Heart left ventricle (tissue), 16 donors: ENCODE measurements at regions not wholly inside any gene's neighbourhood (a gene's known extent, or its start where the extent isn't known, plus 50 kb on each side); places are given as distances from the start of the nearest gene placed in this dataset.

Experiments used
- ATAC-seq, 4 donors: fragments of 200-7000 bp; cut with Tn5 transposase; one replicate each; pipeline ENCODE4 v1.9.1; 2020 to 2022; ENCODE audit warnings: moderate library complexity in 4 of 4, mild to moderate bottlenecking in 3 of 4, moderate number of reproducible peaks in 1 of 4
- DNase-seq, 5 donors: peaks; one replicate each; pipeline ENCODE4 v3.0.0-alpha.2; 2020
- H3K27ac ChIP-seq, 12 donors: fragments of 200-600 bp; sonication (generic) in 4 of 12; one replicate each; pipeline versions ENCODE4 v1.5.0 to v1.8.0; 2016 to 2022; ENCODE audit warnings: mild to moderate bottlenecking in 2 of 12
- H3K27me3 ChIP-seq, 9 donors: fragments of 200-600 bp; sonication (generic) in 2 of 9; one replicate each; pipeline versions ENCODE4 v1.5.1 to v1.8.0; 2016 to 2022; ENCODE audit warnings: mild to moderate bottlenecking in 3 of 9
- H3K36me3 ChIP-seq, 9 donors: fragments of 200-600 bp; sonication (generic) in 2 of 9; one replicate each; pipeline versions ENCODE4 v1.5.0 to v1.8.0; 2018 to 2022; ENCODE audit warnings: mild to moderate bottlenecking in 2 of 9
- H3K4me1 ChIP-seq, 12 donors: fragments of 200-600 bp; sonication (generic) in 4 of 12; one replicate each; pipeline versions ENCODE4 v1.5.0 to v1.8.0; 2016 to 2022; ENCODE audit warnings: mild to moderate bottlenecking in 3 of 12
- H3K4me3 ChIP-seq, 12 donors: fragments of 200-600 bp; sonication (generic) in 4 of 12; one replicate each; pipeline versions ENCODE4 v1.5.0 to v1.8.0; 2017 to 2022; ENCODE audit warnings: mild to moderate bottlenecking in 9 of 12, moderate library complexity in 4 of 12
- H3K9me3 ChIP-seq, 12 donors: fragments of 200-600 bp; sonication (generic) in 4 of 12; one replicate each; pipeline versions ENCODE4 v1.5.0 to v1.8.0; 2016 to 2022; ENCODE audit warnings: mild to moderate bottlenecking in 1 of 12
- CTCF ChIP-seq, 12 donors: fragments of 200-600 bp; sonication (generic) in 4 of 12; IDR thresholded peaks; one replicate each; pipeline versions ENCODE4 v1.5.0 to v1.8.0; 2018 to 2022; ENCODE audit warnings: antibody characterized with exemption in 12 of 12, mild to moderate bottlenecking in 5 of 12
- POLR2A ChIP-seq, 2 donors: fragments of 450-650 bp; IDR thresholded peaks; one replicate each; pipeline ENCODE4 v1.6.1; 2017; ENCODE audit warnings: antibody characterized with exemption in 2 of 2, mild to moderate bottlenecking in 2 of 2, moderate library complexity in 2 of 2
- WGBS, 4 donors: extraction: QIAGEN DNeasy Blood & Tissue Kit in 2 of 4; methylation state at CpG; one replicate each; pipeline versions ENCODE4 v1.1.5 to v1.1.7; 2013 to 2018; 5-methylcytosine and 5-hydroxymethylcytosine counted together
- intact Hi-C, 10 donors: fragments of 100-400 bp; cut with DNase I; formaldehyde crosslinking; loops; one replicate each; pipeline versions ENCODE4 v1.11.1 to v1.14.2; 2022
- donor health status: ischemic (EF 13 %, LVEDD 7.1; RV severe dilation, severe dysfunction).
- donor health status: healthy with polysubstance abuse.
- donor health status: DM: no; HTN: yes; CAD: no.
- donor health status: DM: no; HTN: no; CAD: no.
- donor health status: ischemic (EF 25% LVEDD 6.9; RV normal size, moderate dysfunction).
- donor health status: ischemic (EF 25% LVEDD 5.7; RV mildly dilated, moderate dysfunction).
- donor health status: healthy.
- donor health status: DM: yes; HTN: yes; CAD: no.
- donor health status: ischemic (EF 35%, LVEDD 5.7; RV mildly dilated, moderate dysfunction).
- donor health status: nonischemic (EF 11% LVEDD 7.7; RV severe dilation, severe dysfunction).
- donor health status: DM: yes; HTN: yes; CAD: no.
- donor health status: PGD.
- donor health status: ischemic (EF 29% LVEDD 5.4; RV normal size, mild dysfunction).
- donor health status: nonischemic (EF 23%, LVEDD 6.1; RV moderate dilation, normal function).

DNA sequence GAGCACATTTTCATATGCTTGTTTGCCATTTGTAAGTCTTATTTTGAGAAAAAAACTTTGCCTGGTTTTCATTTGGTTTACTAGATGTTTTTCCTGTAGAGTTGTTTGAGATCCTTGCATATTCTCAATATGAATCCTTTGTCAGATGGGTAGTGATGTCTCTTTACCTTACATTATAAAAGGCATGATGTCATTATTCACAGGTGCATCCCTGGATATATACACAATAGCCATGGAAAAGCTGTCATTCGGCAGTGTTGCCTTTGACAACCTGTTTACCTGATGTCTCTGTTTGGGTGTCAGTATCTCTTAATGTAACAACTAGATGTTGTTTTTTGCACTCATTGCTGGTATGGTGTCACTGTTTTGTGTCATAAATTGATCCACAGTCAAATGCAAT lies 58.8 kb upstream of the MAL start:
- no peaks in the 10 kb centered on the region for H3K36me3 ChIP-seq
- intact Hi-C loops = no loop called here
- H3K4me1 ChIP-seq = no peaks in the 10 kb centered on the region
- 76 to 85% (median 78%) methylated on average over 1 of the region's 1 CpG for WGBS, 4 donors
- DNase-seq = no peak
- no peak for ATAC-seq
- H3K27ac ChIP-seq = no peak overlapping the region
- no peak overlapping the region for H3K4me3 ChIP-seq
- peaks cover 0 to 56% (median 4%) of the 10 kb centered on the region in 9 donors for H3K27me3 ChIP-seq
- no peak for TF ChIP-seq POLR2A (IDR thresholded peaks at IDR 0.05)
- no peak for TF ChIP-seq CTCF (IDR thresholded peaks at IDR 0.05)
- H3K9me3 ChIP-seq = no peaks in the 10 kb centered on the region

DNA sequence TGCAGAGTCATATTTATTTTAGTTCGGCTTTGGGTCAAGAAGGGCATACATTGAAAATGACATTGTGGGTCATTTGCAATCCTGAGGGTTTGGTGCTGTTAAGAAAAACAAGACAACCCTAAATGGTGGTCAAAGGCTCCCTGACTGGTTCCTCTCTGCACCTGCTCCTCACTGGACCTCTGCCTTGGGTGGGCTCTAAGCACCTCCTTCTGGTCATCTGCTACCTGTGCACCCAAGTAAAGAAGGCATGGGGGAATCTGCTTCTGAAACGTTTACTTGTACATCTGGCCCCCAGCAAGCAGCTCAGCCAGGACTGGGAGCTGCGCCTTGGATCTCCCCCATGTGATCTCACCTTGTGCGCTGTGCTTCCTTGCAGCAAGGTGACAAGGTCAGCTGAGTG lies 55.2 kb upstream of the MAL start:
- Histone ChIP-seq H3K27ac (no peak overlapping the region), H3K4me1 (no peaks in the 10 kb centered on the region), H3K4me3 (no peak overlapping the region), H3K27me3 (peaks cover 0 to 56% (median 4%) of the 10 kb centered on the region in 9 donors), H3K36me3 (no peaks in the 10 kb centered on the region), H3K9me3 (no peaks in the 10 kb centered on the region)
- intact Hi-C loops = no loop called here
- TF ChIP-seq POLR2A (IDR thresholded peaks at IDR 0.05) (no peak), CTCF (IDR thresholded peaks at IDR 0.05) (no peak)
- ATAC-seq (no peak), DNase-seq (no peak)
- 64 to 73% (median 66%) methylated on average over 4 of the region's 4 CpGs for WGBS, 4 donors
